Upper lobe of right lung (tissue), 1 donor: ENCODE measurements at regions not wholly inside any gene's neighbourhood (a gene's known extent, or its start where the extent isn't known, plus 50 kb on each side); places are given as distances from the start of the nearest gene placed in this dataset.

Experiments
- ATAC-seq: fragments of 200-7000 bp; cut with Tn5 transposase; one replicate; pipeline ENCODE4 v1.9.1; 2020; ENCODE audit warnings: mild to moderate bottlenecking, moderate library complexity
- DNase-seq: peaks from one replicate; pipeline ENCODE4 v3.0.0-alpha.2; 2020
- H3K27ac ChIP-seq: fragments of 200-600 bp; one replicate; pipeline ENCODE4 v1.8.0; 2022
- H3K27me3 ChIP-seq: fragments of 200-600 bp; one replicate; pipeline ENCODE4 v1.8.0; 2022; ENCODE audit warnings: mild to moderate bottlenecking
- H3K36me3 ChIP-seq: fragments of 200-600 bp; one replicate; pipeline ENCODE4 v1.8.0; 2022
- H3K4me1 ChIP-seq: fragments of 200-600 bp; one replicate; pipeline ENCODE4 v1.8.0; 2022
- H3K4me3 ChIP-seq: fragments of 200-600 bp; one replicate; pipeline ENCODE4 v1.8.0; 2022; ENCODE audit warnings: mild to moderate bottlenecking
- H3K9me3 ChIP-seq: fragments of 200-600 bp; one replicate; pipeline ENCODE4 v1.8.0; 2022
- CTCF ChIP-seq: fragments of 200-600 bp; IDR thresholded peaks from one replicate; pipeline ENCODE4 v1.8.0; 2022; ENCODE audit warnings: antibody characterized with exemption
- intact Hi-C: fragments of 100-400 bp; cut with DNase I; formaldehyde crosslinking; loops from one replicate; pipeline ENCODE4 v1.11.0; 2022
- donor health status: DM: no; HTN: yes; CAD: no; lungs with severe emphysema.

GRCh38 chr3:107946700-107947099 lies 144.1 kb downstream of the CD47 start:
- no peak for TF ChIP-seq CTCF
- no peaks in the 10 kb centered on the region for H3K36me3 ChIP-seq
- intact Hi-C loops, result no loop called here
- H3K4me1 ChIP-seq, result no peaks in the 10 kb centered on the region
- no peak overlapping the region for H3K4me3 ChIP-seq
- H3K9me3 ChIP-seq, result no peaks in the 10 kb centered on the region
- no peaks in the 10 kb centered on the region for H3K27me3 ChIP-seq
- ATAC-seq (no peak), DNase-seq (no peak)
- no peak overlapping the region for H3K27ac ChIP-seq

- ATAC-seq, result no peak
- no peak for DNase-seq
- Histone ChIP-seq H3K27me3 (no peaks in the 10 kb centered on the region), H3K27ac (no peak overlapping the region), H3K9me3 (no peaks in the 10 kb centered on the region), H3K36me3 (no peaks in the 10 kb centered on the region), H3K4me3 (no peak overlapping the region), H3K4me1 (no peaks in the 10 kb centered on the region)
- intact Hi-C loops, result no loop called here
- no peak for TF ChIP-seq CTCF
Observed at GRCh38 chr3:107945417-107946094, 145.3 kb downstream of the CD47 start.

GRCh38 chr3:107943786-107944523 lies 146.9 kb downstream of the CD47 start:
- Histone ChIP-seq H3K4me1 (no peaks in the 10 kb centered on the region), H3K27ac (no peak overlapping the region), H3K4me3 (no peak overlapping the region), H3K27me3 (no peaks in the 10 kb centered on the region), H3K9me3 (no peaks in the 10 kb centered on the region), H3K36me3 (no peaks in the 10 kb centered on the region)
- no peak for DNase-seq
- intact Hi-C loops, result no loop called here
- no peak for TF ChIP-seq CTCF
- ATAC-seq, result no peak

- Histone ChIP-seq H3K9me3 (no peaks in the 10 kb centered on the region), H3K27ac (no peak overlapping the region), H3K4me1 (no peaks in the 10 kb centered on the region), H3K4me3 (no peak overlapping the region), H3K36me3 (no peaks in the 10 kb centered on the region), H3K27me3 (no peaks in the 10 kb centered on the region)
- TF ChIP-seq CTCF, result no peak
- no peak for DNase-seq
- no peak for ATAC-seq
- intact Hi-C loops, result no loop called here
Observed at GRCh38 chr3:107942951-107943749, 147.7 kb downstream of the CD47 start.

- no peak for DNase-seq
- H3K4me1 ChIP-seq, result no peaks in the 10 kb centered on the region
- no peak for TF ChIP-seq CTCF
- no peak for ATAC-seq
- H3K27me3 ChIP-seq, result no peaks in the 10 kb centered on the region
- H3K27ac ChIP-seq, result no peak overlapping the region
- intact Hi-C loops, result no loop called here
- H3K36me3 ChIP-seq, result no peaks in the 10 kb centered on the region
- no peaks in the 10 kb centered on the region for H3K9me3 ChIP-seq
- H3K4me3 ChIP-seq, result no peak overlapping the region
Observed at GRCh38 chr3:107942244-107942643, 148.6 kb downstream of the CD47 start.
